ENCODE measurements at regions not wholly inside any gene's neighbourhood (a gene's known extent, or its start where the extent isn't known, plus 50 kb on each side); places are given as distances from the start of the nearest gene placed in this dataset.

- Histone ChIP-seq H4K5ac (ENCODE audit: insufficient read length, low read depth, low read length) (no peak overlapping the region), H3K4ac (ENCODE audit: low read depth, low read length) (no peak overlapping the region), H2BK15ac (ENCODE audit: low read depth, low read length) (no peak overlapping the region), H4K91ac (ENCODE audit: insufficient read length, low read depth, low read length) (no peak overlapping the region), H3K79me2 (ENCODE audit: insufficient read depth, low read length) (no peaks in the 10 kb centered on the region), H2BK5ac (ENCODE audit: insufficient read length, low read length) (no peak overlapping the region), H3K18ac (ENCODE audit: insufficient read length, low read depth, low read length) (no peak overlapping the region), H2BK120ac (ENCODE audit: low read depth, low read length, poor library complexity, severe bottlenecking) (no peak overlapping the region), H2BK20ac (ENCODE audit: low read depth, low read length, poor library complexity, severe bottlenecking) (no peak overlapping the region), H3T11ph (ENCODE audit: low read length) (no peak overlapping the region), H3K27me3 (ENCODE audit: insufficient read depth, low read length) (no peaks in the 10 kb centered on the region), H3K9me3 (ENCODE audit: control insufficient read depth, low read depth, low read length) (no peaks in the 10 kb centered on the region), H3K4me2 (ENCODE audit: insufficient read depth, insufficient read length, low read length) (no peak overlapping the region), H3K9ac (ENCODE audit: extremely low read depth, insufficient read length, low read length) (no peak overlapping the region), H3K23ac (ENCODE audit: insufficient read length, low read depth, low read length) (no peak overlapping the region), H3K4me1 (ENCODE audit: insufficient read depth, low read length) (no peaks in the 10 kb centered on the region), H3K27ac (ENCODE audit: insufficient read length, low read depth, low read length) (no peak overlapping the region), H3K56ac (ENCODE audit: insufficient read length, low read depth, low read length) (no peak overlapping the region), H4K8ac (replicated peaks; ENCODE audit: insufficient read length, low read depth, low read length) (no peak overlapping the region), H3K79me1 (ENCODE audit: insufficient read depth, low read depth, low read length, poor library complexity, severe bottlenecking) (no peaks in the 10 kb centered on the region), H2BK12ac (ENCODE audit: insufficient read length, low read depth, low read length) (no peak overlapping the region), H2AK5ac (ENCODE audit: insufficient read length, low read length) (no peak overlapping the region), H4K20me1 (ENCODE audit: control insufficient read depth, insufficient read depth, insufficient read length) (no peaks in the 10 kb centered on the region), H2AFZ (ENCODE audit: low read length) (no peak overlapping the region), H3K14ac (ENCODE audit: insufficient read depth, low read length) (no peak overlapping the region), H3K23me2 (ENCODE audit: insufficient read length, low read depth, low read length, poor library complexity, severe bottlenecking) (no peaks in the 10 kb centered on the region)
- Mint-ChIP-seq H3K27me3 (ENCODE audit: low read depth) (peaks cover 2% of the 10 kb centered on the region), H3K36me3 (ENCODE audit: insufficient read depth in 1 of 3, low read depth in 3 of 3) (no peaks in the 10 kb centered on the region), H3K4me3 (no peak overlapping the region), H3K9me3 (peaks cover 0 to 9% of the 10 kb centered on the region in 2 experiments; a peak in 3 of 5 replicates), H3K27ac (no peak overlapping the region), H3K4me1 (no peaks in the 10 kb centered on the region)
- DNase-seq, result no peak
- no peak for TF ChIP-seq CTCF (conservative IDR thresholded peaks at IDR 0.05)
Observed at GRCh38 chr2:56654936-56655335, 471.1 kb downstream of the CCDC85A start.

All from H9 (cell line).